ENCODE measurements at regions not wholly inside any gene's neighbourhood (a gene's known extent, or its start where the extent isn't known, plus 50 kb on each side); places are given as distances from the start of the nearest gene placed in this dataset.
A peak's percentile ranks its signal among the peaks of the same experiment; 100 is the strongest.

DNA sequence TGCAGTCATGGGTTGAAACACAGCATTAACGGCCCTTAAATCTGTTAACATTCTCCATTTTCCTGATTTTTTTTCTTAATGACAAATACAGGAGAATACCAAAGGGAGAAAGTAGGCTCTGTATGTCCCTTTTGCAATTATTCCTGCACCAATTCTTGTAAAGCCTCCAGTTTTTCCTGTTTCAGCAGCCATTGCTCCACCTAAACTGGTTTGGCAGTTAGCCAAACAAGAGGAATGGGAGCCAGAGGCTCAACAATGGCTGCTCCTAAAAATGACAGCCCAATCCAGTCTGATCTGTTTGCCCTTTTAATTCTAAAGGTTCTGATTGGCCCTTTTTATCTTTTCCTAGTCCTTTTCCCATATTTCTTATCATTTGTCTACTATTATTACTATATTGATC is 284.2 kb upstream of the SGK1 start:
- CTCF ChIA-PET: no interaction called here
- Histone ChIP-seq H3K36me3 (ENCODE audit: insufficient read depth, low read length) (no peaks in the 10 kb centered on the region), H3K27me3 (ENCODE audit: insufficient read depth, low read length, poor library complexity, severe bottlenecking) (no peaks in the 10 kb centered on the region)

GRCh38 chr6:134600671-134601070 is 282.8 kb upstream of the SGK1 start:
- ChIA-PET POLR2A (no interaction called here), CTCF (no interaction called here)
- H3K4me1 Mint-ChIP-seq: no peaks in the 10 kb centered on the region

More for the DNA sequence above, 284.2 kb upstream of the SGK1 start:
- Histone ChIP-seq H3K9me3 (ENCODE audit: low read length) (no peaks in the 10 kb centered on the region), H3K4me3 (ENCODE audit: low read length) (no peak overlapping the region), H3K27ac (ENCODE audit: low read depth, low read length) (no peak overlapping the region), H3K4me1 (ENCODE audit: insufficient read depth, low read length) (no peaks in the 10 kb centered on the region)
- H3K4me1 Mint-ChIP-seq: no peaks in the 10 kb centered on the region
- POLR2A ChIA-PET: no interaction called here
- DNase-seq: no peak
- peaks cover 0 to 19% (median 6%) of the 10 kb centered on the region in 5 donors for H3K9me3 Mint-ChIP-seq
- H3K27ac Mint-ChIP-seq: no peak overlapping the region
- peaks cover 0 to 8% (median 0%) of the 10 kb centered on the region in 3 donors for H3K36me3 Mint-ChIP-seq
- peaks cover 1 to 17% of the 10 kb centered on the region in 2 donors for H3K27me3 Mint-ChIP-seq
- no peak overlapping the region for H3K4me3 Mint-ChIP-seq

DNA sequence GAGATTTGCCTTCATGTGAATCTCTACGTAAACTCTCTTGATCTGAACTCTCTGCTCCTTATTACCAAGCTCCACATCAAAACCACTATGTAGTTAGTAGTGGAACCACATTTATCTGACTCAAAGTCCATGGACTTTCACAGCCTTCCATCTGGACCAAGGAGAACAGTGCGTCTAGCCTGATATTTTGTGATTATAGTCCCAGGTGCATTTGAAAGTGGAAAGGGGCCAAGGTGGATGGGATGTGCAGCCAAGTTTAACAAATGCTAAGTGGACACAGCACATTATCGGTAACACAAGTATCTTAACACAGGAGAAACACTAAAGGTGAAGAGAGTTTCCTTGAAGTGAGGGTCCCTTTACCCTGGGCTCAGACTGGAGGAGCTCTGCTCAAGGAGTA is 281.2 kb upstream of the SGK1 start:
- no peaks in the 10 kb centered on the region for H3K27me3 ChIP-seq (ENCODE audit: insufficient read depth, low read length, poor library complexity, severe bottlenecking)
- no peak overlapping the region for H3K27ac ChIP-seq (ENCODE audit: low read depth, low read length)
- H3K4me1 ChIP-seq (ENCODE audit: insufficient read depth, low read length): no peaks in the 10 kb centered on the region
- no peaks in the 10 kb centered on the region for H3K4me1 Mint-ChIP-seq
- no peaks in the 10 kb centered on the region for H3K36me3 ChIP-seq (ENCODE audit: insufficient read depth, low read length)
- DNase-seq: no peak
- H3K27ac Mint-ChIP-seq: no peak overlapping the region
- ChIA-PET POLR2A (no interaction called here), CTCF (no interaction called here)
- H3K4me3 ChIP-seq (ENCODE audit: low read length): no peak overlapping the region
- H3K9me3 ChIP-seq (ENCODE audit: low read length): no peaks in the 10 kb centered on the region
- peaks cover 0 to 8% (median 0%) of the 10 kb centered on the region in 3 donors for H3K36me3 Mint-ChIP-seq
- peaks cover 0 to 19% (median 6%) of the 10 kb centered on the region in 5 donors for H3K9me3 Mint-ChIP-seq
- H3K4me3 Mint-ChIP-seq: no peak overlapping the region
- peaks cover 1 to 17% of the 10 kb centered on the region in 2 donors for H3K27me3 Mint-ChIP-seq

More at GRCh38 chr6:134600671-134601070, 282.8 kb upstream of the SGK1 start:
- DNase-seq: no peak
- Histone ChIP-seq H3K27me3 (ENCODE audit: insufficient read depth, low read length, poor library complexity, severe bottlenecking) (no peaks in the 10 kb centered on the region), H3K9me3 (ENCODE audit: low read length) (no peaks in the 10 kb centered on the region), H3K4me1 (ENCODE audit: insufficient read depth, low read length) (no peaks in the 10 kb centered on the region), H3K27ac (ENCODE audit: low read depth, low read length) (no peak overlapping the region), H3K36me3 (ENCODE audit: insufficient read depth, low read length) (no peaks in the 10 kb centered on the region), H3K4me3 (ENCODE audit: low read length) (no peak overlapping the region)
- Mint-ChIP-seq H3K4me3 (no peak overlapping the region), H3K9me3 (peaks cover 0 to 19% (median 6%) of the 10 kb centered on the region in 5 donors), H3K36me3 (peaks cover 0 to 8% (median 0%) of the 10 kb centered on the region in 3 donors), H3K27me3 (peaks cover 1 to 17% of the 10 kb centered on the region in 2 donors), H3K27ac (no peak overlapping the region)

GRCh38 chr6:134596191-134596590 is 278.3 kb upstream of the SGK1 start:
- Histone ChIP-seq H3K4me3 (ENCODE audit: low read length) (no peak overlapping the region), H3K27me3 (ENCODE audit: insufficient read depth, low read length, poor library complexity, severe bottlenecking) (no peaks in the 10 kb centered on the region), H3K9me3 (ENCODE audit: low read length) (no peaks in the 10 kb centered on the region), H3K4me1 (ENCODE audit: insufficient read depth, low read length) (no peaks in the 10 kb centered on the region), H3K36me3 (ENCODE audit: insufficient read depth, low read length) (no peaks in the 10 kb centered on the region), H3K27ac (ENCODE audit: low read depth, low read length) (no peak overlapping the region)
- Mint-ChIP-seq H3K4me3 (no peak overlapping the region), H3K27me3 (peaks cover 0 to 9% of the 10 kb centered on the region in 2 donors), H3K4me1 (no peaks in the 10 kb centered on the region), H3K36me3 (peaks cover 0 to 6% (median 0%) of the 10 kb centered on the region in 3 donors), H3K9me3 (peaks cover 0 to 15% (median 6%) of the 10 kb centered on the region in 5 donors), H3K27ac (no peak overlapping the region)
- CTCF ChIA-PET: no interaction called here
- POLR2A ChIA-PET: no interaction called here
- no peak for DNase-seq

DNA sequence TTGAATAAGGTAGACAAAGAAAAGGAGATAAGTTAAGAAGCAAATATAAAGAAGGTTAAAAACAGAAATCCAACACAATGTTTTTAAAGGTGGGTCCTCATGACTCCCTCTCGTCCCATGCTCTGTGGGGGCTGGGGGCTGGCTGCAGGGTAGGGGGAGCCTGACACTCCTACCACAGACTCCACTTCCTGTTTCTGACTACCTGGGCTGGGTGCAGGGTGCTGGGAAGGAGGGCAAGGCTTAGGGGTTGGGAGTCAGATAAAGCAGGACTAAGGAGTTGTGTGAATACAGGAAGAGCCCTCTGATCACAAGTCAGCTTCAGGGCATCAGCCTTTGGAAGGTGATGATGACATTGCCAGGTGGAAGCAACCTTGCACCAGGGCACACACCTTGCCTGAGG is 277.0 kb upstream of the SGK1 start:
- Histone ChIP-seq H3K9me3 (ENCODE audit: low read length) (no peaks in the 10 kb centered on the region), H3K4me3 (ENCODE audit: low read length) (no peak overlapping the region), H3K27me3 (ENCODE audit: insufficient read depth, low read length, poor library complexity, severe bottlenecking) (no peaks in the 10 kb centered on the region), H3K4me1 (ENCODE audit: insufficient read depth, low read length) (no peaks in the 10 kb centered on the region), H3K36me3 (ENCODE audit: insufficient read depth, low read length) (no peaks in the 10 kb centered on the region), H3K27ac (ENCODE audit: low read depth, low read length) (no peak overlapping the region)
- peak overlapping the region in 4 of 8 donors; percentile 19 to 78 (median 42) for H3K27ac Mint-ChIP-seq
- POLR2A ChIA-PET: no interaction called here
- DNase-seq: no peak
- H3K27me3 Mint-ChIP-seq: peaks cover 0 to 4% of the 10 kb centered on the region in 2 donors
- no peak overlapping the region for H3K4me3 Mint-ChIP-seq
- no peaks in the 10 kb centered on the region for H3K4me1 Mint-ChIP-seq
- CTCF ChIA-PET: no interaction called here
- no peaks in the 10 kb centered on the region for H3K36me3 Mint-ChIP-seq
- peaks cover 0 to 4% (median 0%) of the 10 kb centered on the region in 5 donors for H3K9me3 Mint-ChIP-seq

DNA sequence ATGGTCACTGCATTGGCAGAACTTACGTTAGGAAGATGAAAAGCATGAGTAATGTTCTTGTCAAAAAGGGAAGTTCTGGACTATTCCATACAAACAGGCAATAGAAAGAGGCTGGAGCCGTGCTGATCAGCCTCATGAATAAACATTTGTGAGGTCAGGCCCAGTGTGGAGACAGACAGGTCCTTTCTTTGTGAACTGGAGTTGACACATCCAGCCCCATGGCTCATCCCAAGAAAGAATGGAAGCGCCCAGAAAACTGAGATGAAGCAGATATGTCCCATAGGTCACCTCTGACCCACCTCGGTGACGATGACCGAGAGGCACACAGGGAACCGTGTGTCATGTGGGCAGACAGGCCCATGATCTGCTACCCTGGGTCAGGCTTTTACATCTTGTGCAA is 276.0 kb upstream of the SGK1 start:
- H3K4me3 ChIP-seq (ENCODE audit: low read length): no peak overlapping the region
- no peaks in the 10 kb centered on the region for H3K4me1 ChIP-seq (ENCODE audit: insufficient read depth, low read length)
- no peaks in the 10 kb centered on the region for H3K27me3 ChIP-seq (ENCODE audit: insufficient read depth, low read length, poor library complexity, severe bottlenecking)
- ChIA-PET POLR2A (no interaction called here), CTCF (no interaction called here)
- Mint-ChIP-seq H3K4me1 (no peaks in the 10 kb centered on the region), H3K27ac (no peak overlapping the region), H3K27me3 (peaks cover 0 to under 1% of the 10 kb centered on the region in 2 donors), H3K9me3 (no peaks in the 10 kb centered on the region), H3K36me3 (no peaks in the 10 kb centered on the region), H3K4me3 (no peak overlapping the region)
- H3K36me3 ChIP-seq (ENCODE audit: insufficient read depth, low read length): no peaks in the 10 kb centered on the region
- no peaks in the 10 kb centered on the region for H3K9me3 ChIP-seq (ENCODE audit: low read length)
- no peak overlapping the region for H3K27ac ChIP-seq (ENCODE audit: low read depth, low read length)
- no peak for DNase-seq

GRCh38 chr6:134593442-134593841 is 275.5 kb upstream of the SGK1 start:
- CTCF ChIA-PET: no interaction called here
- no peaks in the 10 kb centered on the region for H3K9me3 Mint-ChIP-seq
- H3K4me3 Mint-ChIP-seq: no peak overlapping the region
- POLR2A ChIA-PET: no interaction called here
- H3K4me1 Mint-ChIP-seq: no peaks in the 10 kb centered on the region
- DNase-seq: no peak
- no peak overlapping the region for H3K27ac ChIP-seq (ENCODE audit: low read depth, low read length)
- no peaks in the 10 kb centered on the region for H3K4me1 ChIP-seq (ENCODE audit: insufficient read depth, low read length)
- no peak overlapping the region for H3K27ac Mint-ChIP-seq
- no peaks in the 10 kb centered on the region for H3K36me3 Mint-ChIP-seq
- H3K36me3 ChIP-seq (ENCODE audit: insufficient read depth, low read length): no peaks in the 10 kb centered on the region
- H3K27me3 Mint-ChIP-seq: no peaks in the 10 kb centered on the region
- H3K4me3 ChIP-seq (ENCODE audit: low read length): no peak overlapping the region
- H3K9me3 ChIP-seq (ENCODE audit: low read length): no peaks in the 10 kb centered on the region
- no peaks in the 10 kb centered on the region for H3K27me3 ChIP-seq (ENCODE audit: insufficient read depth, low read length, poor library complexity, severe bottlenecking)

DNA sequence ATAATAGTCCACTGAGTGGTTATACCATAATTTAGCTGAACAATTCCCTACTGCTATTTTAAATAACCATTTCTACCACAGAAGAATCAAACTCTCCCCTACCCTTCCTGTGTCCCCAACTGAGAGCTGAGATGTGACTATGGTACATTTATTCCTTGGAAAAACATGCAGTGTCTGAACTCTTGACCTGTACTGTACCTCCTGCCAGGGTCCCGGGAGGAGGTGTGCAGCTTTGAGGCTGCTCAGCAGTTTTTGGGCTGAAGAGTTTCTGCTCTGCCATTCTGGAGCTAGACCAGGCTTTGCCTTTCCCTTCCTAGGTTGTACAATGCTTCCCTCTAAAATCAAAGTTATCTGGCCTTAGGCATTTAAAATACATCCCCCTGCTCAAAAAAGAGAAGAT is 275.1 kb upstream of the SGK1 start:
- ChIA-PET CTCF (no interaction called here), POLR2A (no interaction called here)
- Mint-ChIP-seq H3K27ac (no peak overlapping the region), H3K27me3 (no peaks in the 10 kb centered on the region), H3K9me3 (no peaks in the 10 kb centered on the region), H3K4me1 (no peaks in the 10 kb centered on the region), H3K4me3 (no peak overlapping the region), H3K36me3 (no peaks in the 10 kb centered on the region)
- H3K27ac ChIP-seq (ENCODE audit: low read depth, low read length): no peak overlapping the region
- H3K4me1 ChIP-seq (ENCODE audit: insufficient read depth, low read length): no peaks in the 10 kb centered on the region
- no peaks in the 10 kb centered on the region for H3K36me3 ChIP-seq (ENCODE audit: insufficient read depth, low read length)
- DNase-seq: no peak
- H3K9me3 ChIP-seq (ENCODE audit: low read length): no peaks in the 10 kb centered on the region
- no peaks in the 10 kb centered on the region for H3K27me3 ChIP-seq (ENCODE audit: insufficient read depth, low read length, poor library complexity, severe bottlenecking)
- H3K4me3 ChIP-seq (ENCODE audit: low read length): no peak overlapping the region

- Histone ChIP-seq H3K27me3 (ENCODE audit: insufficient read depth, low read length, poor library complexity, severe bottlenecking) (no peaks in the 10 kb centered on the region), H3K4me3 (ENCODE audit: low read length) (no peak overlapping the region), H3K9me3 (ENCODE audit: low read length) (no peaks in the 10 kb centered on the region), H3K4me1 (ENCODE audit: insufficient read depth, low read length) (no peaks in the 10 kb centered on the region), H3K27ac (ENCODE audit: low read depth, low read length) (no peak overlapping the region), H3K36me3 (ENCODE audit: insufficient read depth, low read length) (no peaks in the 10 kb centered on the region)
- no peak overlapping the region for H3K27ac Mint-ChIP-seq
- H3K36me3 Mint-ChIP-seq: no peaks in the 10 kb centered on the region
- no peaks in the 10 kb centered on the region for H3K27me3 Mint-ChIP-seq
- ChIA-PET POLR2A (no interaction called here), CTCF (interaction anchor here (1.0 kb wide), 1 partner anchor 11 kb away, joined by 3 read pairs; no protein-coding TSS in a partner anchor)
- no peak for DNase-seq
- H3K4me1 Mint-ChIP-seq: no peaks in the 10 kb centered on the region
- H3K4me3 Mint-ChIP-seq: no peak overlapping the region
- H3K9me3 Mint-ChIP-seq: no peaks in the 10 kb centered on the region
Measured at GRCh38 chr6:134590449-134590848, 272.5 kb upstream of the SGK1 start.
